DMS53 treated with DMSO at 0.1 percent for 48 hours (cell line): ENCODE measurements at regions not wholly inside any gene's neighbourhood (a gene's known extent, or its start where the extent isn't known, plus 50 kb on each side); places are given as distances from the start of the nearest gene placed in this dataset.
"Not testable (repeated sequence)": the region's sequence is repeated elsewhere in the genome, so short reads cannot be mapped to it uniquely, and the experiment has no call there.

Experiments
- DNase-seq: peaks from one replicate; lab custom pipeline; 2025; ENCODE audit not compliant: unreplicated experiment; lab: John Stamatoyannopoulos, UW

- DNase-seq = no peak
These were observed 569.4 kb downstream of the MEI4 start for GRCh38 chr6:78222226-78222625.

GRCh38 chr6:78231002-78231401 is 578.2 kb downstream of the MEI4 start:
- no peak for DNase-seq

GRCh38 chr6:78243519-78243918 is 590.7 kb downstream of the MEI4 start:
- DNase-seq = no peak

GRCh38 chr6:78251931-78252330 is 599.1 kb downstream of the MEI4 start:
- DNase-seq = no peak

- DNase-seq = no peak
These were observed 600.8 kb downstream of the MEI4 start for GRCh38 chr6:78253618-78254017.

- DNase-seq = no peak
These were observed 607.1 kb downstream of the MEI4 start for GRCh38 chr6:78259935-78260334.

- not testable (repeated sequence) for DNase-seq
These were observed 606.9 kb upstream of the IRAK1BP1 start for GRCh38 chr6:78260427-78260826.

- no peak for DNase-seq
These were observed 598.5 kb upstream of the IRAK1BP1 start for GRCh38 chr6:78268591-78269452.

GRCh38 chr6:78300885-78301284 is 566.5 kb upstream of the IRAK1BP1 start:
- DNase-seq = peak; percentile 1

GRCh38 chr6:78302411-78302810 is 564.9 kb upstream of the IRAK1BP1 start:
- no peak for DNase-seq

- no peak for DNase-seq
These were observed 559.3 kb upstream of the IRAK1BP1 start for GRCh38 chr6:78308025-78308424.

- DNase-seq = no peak
These were observed 545.1 kb upstream of the IRAK1BP1 start for GRCh38 chr6:78322068-78322845.

- DNase-seq = no peak
These were observed 543.1 kb upstream of the IRAK1BP1 start for GRCh38 chr6:78324213-78324612.

- DNase-seq = no peak
These were observed 526.6 kb upstream of the IRAK1BP1 start for GRCh38 chr6:78340755-78341154.

GRCh38 chr6:78345882-78346281 is 521.5 kb upstream of the IRAK1BP1 start:
- DNase-seq = no peak

GRCh38 chr6:78347191-78347916 is 520.0 kb upstream of the IRAK1BP1 start:
- no peak for DNase-seq

GRCh38 chr6:78353040-78353439 is 514.3 kb upstream of the IRAK1BP1 start:
- DNase-seq = no peak

- no peak for DNase-seq
These were observed 503.7 kb upstream of the IRAK1BP1 start for GRCh38 chr6:78363688-78364087.

GRCh38 chr6:78365473-78365872 is 501.9 kb upstream of the IRAK1BP1 start:
- DNase-seq = no peak

GRCh38 chr6:78377056-78377455 is 490.3 kb upstream of the IRAK1BP1 start:
- no peak for DNase-seq

- no peak for DNase-seq
These were observed 487.4 kb upstream of the IRAK1BP1 start for GRCh38 chr6:78379982-78380381.

- no peak for DNase-seq
These were observed 486.8 kb upstream of the IRAK1BP1 start for GRCh38 chr6:78380541-78380940.
